SHP77 treated with DMSO at 0.1 percent for 48 hours (cell line): ENCODE measurements at regions not wholly inside any gene's neighbourhood (a gene's known extent, or its start where the extent isn't known, plus 50 kb on each side); places are given as distances from the start of the nearest gene placed in this dataset.
"Not testable (repeated sequence)": the region's sequence is repeated elsewhere in the genome, so short reads cannot be mapped to it uniquely, and the experiment has no call there.

Experiments used
- DNase-seq: peaks from one replicate; lab custom pipeline; 2025; lab: John Stamatoyannopoulos, UW

GRCh38 chr14:27612121-27612520 is 1014.3 kb upstream of the NOVA1 start:
- DNase-seq: no peak

DNA sequence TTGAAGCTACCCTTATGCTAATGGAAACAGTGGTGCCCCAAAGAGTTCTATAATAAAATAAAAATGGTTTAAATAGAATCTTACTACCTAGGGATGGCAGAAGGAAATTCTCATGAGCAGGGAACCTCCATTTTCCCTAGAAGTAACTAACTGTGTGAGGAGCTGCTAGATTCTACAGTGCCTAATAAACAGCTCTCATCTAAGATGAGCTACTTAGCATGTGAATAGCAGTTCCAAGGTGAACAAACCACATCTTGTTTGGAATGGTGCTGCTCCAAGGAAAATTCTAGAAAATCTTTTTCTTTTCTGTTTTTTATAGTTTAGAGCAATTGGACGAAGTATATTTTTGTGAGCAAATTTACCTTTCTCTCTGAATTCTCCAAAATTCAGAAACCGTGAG is 1015.3 kb upstream of the NOVA1 start:
- no peak for DNase-seq

GRCh38 chr14:27623782-27624181 is 1025.9 kb upstream of the NOVA1 start:
- no peak for DNase-seq

GRCh38 chr14:27634056-27634970 is 1036.5 kb upstream of the NOVA1 start:
- DNase-seq: no peak

DNA sequence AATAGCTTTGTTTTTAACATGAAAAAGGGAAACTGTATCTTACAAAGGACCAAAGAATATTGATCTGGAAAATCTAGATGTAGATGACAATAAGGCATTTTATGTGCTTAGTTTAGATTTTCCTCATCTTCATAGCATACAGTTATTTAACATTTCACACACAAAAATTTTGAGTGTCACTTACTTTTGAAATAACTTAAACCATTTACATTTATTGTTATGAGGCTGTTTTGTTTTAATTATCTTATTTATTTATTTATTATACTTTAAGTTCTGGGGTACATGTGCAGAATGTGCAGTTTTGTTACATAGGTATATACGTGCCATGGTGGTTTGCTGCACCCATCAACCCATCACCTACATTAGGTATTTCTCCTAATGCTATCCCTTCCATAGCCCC is 1042.9 kb upstream of the NOVA1 start:
- not testable (repeated sequence) for DNase-seq

DNA sequence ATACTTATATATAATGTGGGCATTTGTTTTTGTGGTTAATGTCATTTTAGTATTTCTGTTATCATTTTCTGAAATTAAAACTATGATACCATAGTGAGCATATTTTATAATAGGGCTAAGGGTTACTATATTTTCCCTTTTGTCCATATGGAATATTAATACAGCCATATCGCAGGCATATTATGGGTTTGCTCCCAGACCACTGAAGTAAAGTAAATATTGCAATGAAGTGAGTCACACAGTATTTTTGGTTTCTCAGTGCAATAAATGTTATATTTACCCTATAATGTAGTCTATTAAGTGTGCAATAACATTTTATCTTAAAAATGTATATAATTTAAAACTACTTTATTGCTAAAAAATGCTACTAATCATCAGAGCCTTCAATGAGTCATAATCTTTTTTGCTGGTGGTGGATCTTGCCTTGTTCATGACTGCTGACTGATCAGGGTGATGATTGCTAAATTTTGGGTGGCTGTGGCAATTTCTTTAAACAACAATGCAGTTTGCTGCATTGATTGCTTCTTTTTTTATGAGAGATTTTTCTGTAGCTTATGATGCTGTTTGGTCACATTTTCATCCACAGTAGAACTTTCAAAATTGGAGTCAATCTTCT is 1044.5 kb upstream of the NOVA1 start:
- no peak for DNase-seq

DNA sequence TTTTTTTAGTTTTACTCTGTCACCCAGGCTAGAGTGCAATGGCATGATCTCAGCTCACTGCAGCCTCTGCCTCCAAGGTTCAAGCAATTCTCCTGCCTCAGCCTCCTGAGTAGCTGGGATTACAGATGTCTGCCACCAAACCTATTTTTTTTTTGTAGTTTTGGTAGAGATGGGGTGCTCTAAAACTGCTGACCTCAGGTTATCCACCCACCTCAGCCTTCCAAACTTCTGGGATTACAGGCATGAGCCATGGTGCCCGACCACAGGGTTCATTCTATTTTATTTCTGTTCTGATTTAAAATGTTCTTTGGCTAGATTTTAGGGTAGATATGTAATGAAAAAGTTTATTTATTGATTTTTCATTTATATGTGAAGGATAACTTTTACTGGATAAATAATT is 1062.8 kb upstream of the NOVA1 start:
- no peak for DNase-seq

- DNase-seq: no peak
Measured at GRCh38 chr14:27668531-27668930, 1070.7 kb upstream of the NOVA1 start.

- DNase-seq: no peak
Measured at GRCh38 chr14:27672047-27672446, 1074.2 kb upstream of the NOVA1 start.

DNA sequence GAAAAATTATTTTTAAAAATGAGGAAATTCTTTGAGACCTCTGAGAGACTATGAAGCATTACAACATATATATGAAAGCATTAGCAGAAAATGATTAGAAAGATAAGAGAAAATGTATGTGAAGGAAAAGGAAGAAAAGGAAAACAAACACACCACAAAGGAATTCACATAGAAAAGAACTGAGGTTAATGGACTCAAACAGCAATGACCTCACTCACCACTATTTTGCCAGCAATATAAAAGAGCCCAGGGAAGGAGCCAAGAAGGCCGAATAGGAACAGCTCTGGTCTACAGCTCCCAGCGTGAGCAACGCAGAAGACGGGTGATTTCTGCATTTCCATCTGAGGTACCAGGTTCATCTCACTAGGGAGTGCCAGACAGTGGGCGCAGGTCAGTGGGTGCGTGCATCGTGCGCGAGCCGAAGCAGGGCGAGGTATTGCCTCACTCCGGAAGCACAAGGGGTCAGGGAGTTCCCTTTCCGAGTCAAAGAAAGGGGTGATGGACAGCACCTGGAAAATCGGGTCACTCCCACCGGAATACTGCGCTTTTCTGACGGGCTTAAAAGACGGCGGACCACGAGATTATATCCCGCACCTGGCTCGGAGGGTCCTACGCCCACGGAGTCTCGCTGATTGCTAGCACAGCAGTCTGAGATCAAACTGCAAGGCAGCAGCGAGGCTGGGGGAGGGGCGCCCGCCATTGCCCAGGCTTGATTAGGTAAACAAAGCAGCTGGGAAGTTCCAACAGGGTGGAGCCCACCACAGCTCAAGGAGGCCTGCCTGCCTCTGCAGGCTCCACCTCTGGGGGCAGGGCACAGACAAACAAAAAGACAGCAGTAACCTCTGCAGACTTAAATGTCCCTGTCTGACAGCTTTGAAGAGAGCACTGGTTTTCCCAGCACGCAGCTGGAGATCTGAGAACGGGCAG is 1075.2 kb upstream of the NOVA1 start:
- DNase-seq: not testable (repeated sequence)

- DNase-seq: no peak
Measured at GRCh38 chr14:27686137-27686536, 1080.5 kb upstream of the FOXG1 start.

DNA sequence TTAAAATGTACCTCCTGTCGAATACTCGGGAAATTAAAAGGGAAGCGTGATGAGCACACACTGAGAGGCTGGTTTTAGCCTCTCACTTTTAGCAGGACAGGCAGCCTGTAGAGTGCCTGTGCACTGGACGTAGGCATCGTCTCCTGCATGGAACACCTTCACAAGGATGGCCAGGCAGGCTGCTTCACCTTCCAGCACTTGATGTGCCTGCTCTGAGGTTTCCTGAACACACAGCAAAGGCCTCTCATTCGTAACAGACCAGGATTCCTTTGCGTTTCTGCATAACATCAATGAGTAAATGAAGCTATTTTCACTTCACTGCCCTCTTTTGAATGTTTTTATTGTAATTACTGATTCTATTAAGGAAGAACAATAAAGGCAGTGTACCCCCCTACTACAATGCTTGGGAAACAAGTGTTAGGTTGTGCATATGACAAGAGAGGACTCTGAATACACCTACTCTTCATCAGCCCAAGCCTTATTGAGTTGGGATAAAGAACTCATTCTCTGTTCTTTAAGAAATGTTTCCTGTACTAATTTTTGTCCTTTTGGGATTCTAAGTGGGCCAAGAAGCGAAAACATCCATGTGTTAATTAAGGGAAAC is 1077.6 kb upstream of the FOXG1 start:
- no peak for DNase-seq

DNA sequence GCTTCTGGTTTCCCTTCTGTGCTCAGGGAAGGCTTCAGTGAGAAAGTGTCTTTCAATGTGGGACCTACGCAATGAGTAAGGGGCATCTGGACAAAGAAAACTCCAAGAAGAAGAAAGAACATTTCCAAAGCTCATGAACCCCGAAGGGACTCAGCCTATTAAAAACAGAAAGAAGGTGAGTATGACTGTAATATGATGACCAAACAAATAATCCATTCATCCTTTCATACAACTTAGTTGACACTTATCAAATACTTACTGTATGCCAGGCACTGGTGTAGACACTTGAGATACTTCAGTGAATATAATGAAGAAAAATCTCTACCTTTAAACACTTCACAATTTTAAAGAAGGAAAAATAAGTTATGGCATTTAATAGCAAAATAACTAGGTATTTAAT is 1054.2 kb upstream of the FOXG1 start:
- DNase-seq: no peak

GRCh38 chr14:27715561-27715960 is 1051.0 kb upstream of the FOXG1 start:
- no peak for DNase-seq

DNA sequence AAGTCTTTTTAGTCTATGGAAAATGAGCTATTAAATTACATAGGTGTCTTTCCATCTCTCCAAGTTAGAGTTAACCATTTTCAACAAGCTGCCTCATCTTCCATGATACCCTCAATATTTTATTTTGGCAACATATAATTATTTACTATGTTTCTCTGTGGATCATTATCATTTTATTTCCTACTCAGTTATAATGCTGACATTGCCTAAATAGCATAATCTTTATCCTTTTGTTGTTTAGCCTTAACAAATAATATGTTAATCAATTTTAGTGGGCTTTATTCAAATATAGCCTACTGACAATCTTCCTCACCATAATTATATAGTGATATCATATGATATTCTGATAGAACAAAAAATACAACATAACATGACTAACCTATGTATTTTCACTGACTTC is 1044.8 kb upstream of the FOXG1 start:
- no peak for DNase-seq

DNA sequence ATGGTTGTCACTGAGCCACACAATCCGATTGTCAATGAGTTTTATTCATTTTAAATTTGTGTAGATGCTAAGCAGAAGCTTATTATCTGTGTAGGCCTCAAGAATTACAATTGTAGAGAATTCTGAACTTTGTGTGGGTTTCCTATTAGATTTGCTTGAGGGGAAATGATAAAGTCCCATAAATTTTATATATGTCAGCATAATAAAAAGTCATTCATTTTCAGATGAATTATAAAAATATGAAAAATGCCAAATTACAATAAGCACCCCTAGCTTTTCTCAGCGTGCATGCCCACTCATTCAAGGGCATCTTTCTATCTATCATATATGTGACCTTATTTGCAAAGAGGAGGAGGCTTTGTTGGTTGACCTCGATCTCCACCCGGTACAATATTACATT is 1041.1 kb upstream of the FOXG1 start:
- no peak for DNase-seq

DNA sequence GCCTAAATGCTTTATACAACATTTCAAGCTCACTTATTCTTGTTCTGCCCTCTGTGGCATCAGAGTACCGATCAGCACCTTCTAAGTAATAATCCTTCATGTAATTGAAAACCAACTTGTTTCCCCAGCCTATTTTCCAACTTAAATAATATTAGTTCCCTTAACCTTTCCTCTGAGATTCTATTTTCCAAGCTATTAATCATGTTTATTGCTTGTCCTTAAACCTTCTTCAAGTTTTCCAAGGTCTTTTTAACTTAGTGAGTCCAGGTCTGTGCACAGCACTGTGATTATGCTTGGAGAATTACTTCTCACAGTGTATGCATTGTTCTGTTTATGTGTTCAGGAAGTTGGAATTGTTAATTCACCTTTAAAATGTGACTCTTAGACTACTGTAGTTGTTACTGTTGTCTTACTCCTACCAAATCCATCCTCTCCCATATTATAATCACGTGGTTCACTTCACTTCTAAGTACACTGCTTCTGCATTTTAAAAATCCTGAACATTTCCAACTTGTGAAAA is 1039.3 kb upstream of the FOXG1 start:
- DNase-seq: peak; percentile 16

DNA sequence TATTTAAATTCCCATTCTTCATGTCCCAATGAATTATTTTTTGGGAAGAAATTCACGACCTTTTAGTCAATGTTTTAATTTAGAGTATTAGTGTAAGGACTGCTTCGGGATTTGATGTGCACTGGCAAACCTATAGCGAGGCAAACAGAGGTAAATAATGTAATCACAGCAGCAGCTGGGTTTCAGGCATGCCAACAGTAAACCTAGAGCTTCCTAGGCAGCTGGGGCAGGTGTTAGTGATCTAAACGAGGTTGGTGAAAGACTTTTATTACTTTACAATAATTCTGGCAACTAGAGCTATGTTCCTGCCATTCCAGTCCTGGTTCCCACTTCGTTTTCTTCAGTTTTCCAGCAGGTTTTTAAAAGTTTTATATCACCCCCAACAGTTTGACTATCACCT is 1036.4 kb upstream of the FOXG1 start:
- peak; percentile 92 for DNase-seq

DNA sequence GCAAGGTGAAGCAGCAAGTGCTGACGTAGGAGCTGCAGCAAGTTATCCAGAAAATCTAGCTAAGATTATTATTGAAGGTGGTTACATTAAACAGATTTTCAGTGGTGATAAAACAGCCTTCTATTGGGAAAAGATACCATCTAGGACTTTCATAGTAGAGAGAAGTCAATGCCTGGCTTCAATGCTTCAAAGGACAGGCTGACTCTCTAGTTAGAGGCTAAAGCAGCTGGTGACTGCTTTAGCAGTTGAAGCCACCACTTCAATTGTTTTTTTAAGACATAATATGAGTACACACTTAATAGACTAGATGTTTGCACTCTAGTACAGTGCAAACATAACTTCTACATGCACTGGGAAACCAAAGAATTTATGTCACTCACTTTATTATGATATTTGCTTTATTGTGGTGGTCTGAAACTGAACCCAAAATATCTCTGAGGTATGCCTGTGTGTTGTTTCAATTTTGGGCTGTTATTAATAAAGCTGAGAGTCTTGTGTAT is 1026.9 kb upstream of the FOXG1 start:
- DNase-seq: peak; percentile 99

GRCh38 chr14:27750114-27750513 is 1016.5 kb upstream of the FOXG1 start:
- no peak for DNase-seq

DNA sequence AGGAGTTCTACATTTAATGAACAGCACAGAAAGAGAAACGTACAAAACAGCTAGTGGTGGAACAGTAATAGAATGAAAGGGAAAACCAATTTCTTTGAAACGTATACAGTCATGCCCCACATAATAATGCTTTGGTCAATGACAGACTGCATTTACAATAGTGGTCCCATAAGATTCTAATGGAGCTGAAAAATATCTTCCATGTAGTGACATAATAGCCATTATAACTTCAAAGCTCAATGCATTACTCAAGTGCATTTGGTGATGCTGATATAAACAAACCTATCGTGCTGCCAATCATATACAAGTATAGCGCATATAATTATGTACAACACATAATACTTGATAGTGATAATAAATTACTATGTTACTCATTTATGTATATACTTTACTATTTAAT is 1008.9 kb upstream of the FOXG1 start:
- DNase-seq: not testable (repeated sequence)

DNA sequence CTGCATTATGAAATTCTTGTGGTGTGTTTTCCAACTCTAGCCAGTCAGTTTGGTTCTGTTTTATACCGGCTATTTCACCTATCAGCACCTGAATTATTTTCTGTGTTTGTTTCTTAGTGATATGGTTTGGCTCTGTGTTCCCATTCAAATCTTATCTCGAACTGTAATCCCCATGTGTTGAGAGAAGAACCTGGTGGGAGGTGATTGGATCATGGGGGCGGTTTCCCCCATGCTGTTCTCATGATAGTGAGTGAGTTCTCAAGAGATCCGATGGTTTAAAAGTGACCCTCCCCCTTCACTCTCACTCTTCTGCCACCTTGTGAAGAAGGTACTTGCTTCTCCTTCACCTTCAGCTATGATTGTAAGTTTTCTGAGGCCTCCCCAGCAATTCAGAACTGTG is 1006.2 kb upstream of the FOXG1 start:
- DNase-seq: not testable (repeated sequence)
